Type B pancreatic cell (in vitro differentiated cells): ENCODE measurements at regions not wholly inside any gene's neighbourhood (a gene's known extent, or its start where the extent isn't known, plus 50 kb on each side); places are given as distances from the start of the nearest gene placed in this dataset.

Experiments
- DNase-seq: peaks from one replicate; pipeline ENCODE4 v3.0.0; 2021; ENCODE audit warnings: mixed read lengths; ENCODE audit not compliant: unreplicated experiment; ENCODE audit errors: extremely low spot score
- H3K27ac Mint-ChIP-seq: 2 replicates; pipeline ENCODE4 v1.8.0; 2021; ENCODE audit warnings: mild to moderate bottlenecking, mixed read lengths
- H3K27me3 Mint-ChIP-seq: 2 replicates; pipeline ENCODE4 v1.8.0; 2021; ENCODE audit warnings: mixed read lengths
- H3K36me3 Mint-ChIP-seq: 2 replicates; pipeline ENCODE4 v1.8.0; 2021; ENCODE audit warnings: mixed read lengths
- H3K4me1 Mint-ChIP-seq: one replicate; pipeline ENCODE4 v1.8.0; 2021; ENCODE audit warnings: mixed read lengths; ENCODE audit not compliant: unreplicated experiment
- H3K4me3 Mint-ChIP-seq: 2 replicates; pipeline ENCODE4 v1.8.0; 2021; ENCODE audit warnings: mild to moderate bottlenecking, mixed read lengths
- H3K9me3 Mint-ChIP-seq: 2 replicates; pipeline ENCODE4 v1.8.0; 2021; ENCODE audit warnings: mixed read lengths
- CTCF ChIP-seq: fragments of 200-600 bp; sonication (generic); conservative IDR thresholded peaks from 2 replicates; pipeline ENCODE4 v1.5.0; 2021; ENCODE audit warnings: antibody characterized with exemption, mild to moderate bottlenecking

GRCh38 chr15:52844823-52845222 is 54.7 kb upstream of the ONECUT1 start:
- Mint-ChIP-seq H3K4me3 (no peak overlapping the region), H3K9me3 (peaks cover 4% of the 10 kb centered on the region)

More at GRCh38 chr15:52844823-52845222, 54.7 kb upstream of the ONECUT1 start:
- no peaks in the 10 kb centered on the region for H3K36me3 Mint-ChIP-seq
- no peaks in the 10 kb centered on the region for H3K4me1 Mint-ChIP-seq
- no peak overlapping the region for H3K27ac Mint-ChIP-seq
- peaks cover 43% of the 10 kb centered on the region for H3K27me3 Mint-ChIP-seq
- DNase-seq = no peak
- TF ChIP-seq CTCF = no peak
